OCI-LY3 (cell line): ENCODE measurements at regions not wholly inside any gene's neighbourhood (a gene's known extent, or its start where the extent isn't known, plus 50 kb on each side); places are given as distances from the start of the nearest gene placed in this dataset.

Experiments
- H2AFZ ChIP-seq: fragments of 200-600, 300-600 bp; shearing (Covaris generic); 2 replicates; pipeline ENCODE4 v1.6.0; 2014; ENCODE audit warnings: antibody characterized with exemption, low read depth, low read length
- H3K27ac ChIP-seq: fragments of 200-600, 300-600 bp; sonication (generic); 2 replicates; pipeline ENCODE4 v1.5.1; 2014; ENCODE audit warnings: mild to moderate bottlenecking, low read length, moderate library complexity, mixed read lengths
- H3K27me3 ChIP-seq: fragments of 200-600, 300-600 bp; sonication (generic); 2 replicates; pipeline ENCODE4 v1.6.1; 2014; ENCODE audit warnings: low read depth, low read length, mixed read lengths
- H3K36me3 ChIP-seq: fragments of 200-600, 300-600 bp; sonication (generic); replicated peaks from 2 replicates; pipeline ENCODE3; 2014; ENCODE audit warnings: low read depth, low read length, mixed read lengths
- H3K4me1 ChIP-seq: fragments of 300-600, 200-600 bp; sonication (generic); 2 replicates; pipeline ENCODE4 v1.6.1; 2014; ENCODE audit warnings: low read length, mixed read lengths
- H3K4me2 ChIP-seq: fragments of 200-600, 300-600 bp; sonication (generic); 2 replicates; pipeline ENCODE4 v1.6.1; 2014; ENCODE audit warnings: low read length, mixed read lengths
- H3K4me3 ChIP-seq: fragments of 300-600, 200-600 bp; sonication (generic); 2 replicates; pipeline ENCODE4 v1.5.1; 2014; ENCODE audit warnings: antibody characterized with exemption, mild to moderate bottlenecking, low read length, moderate library complexity
- H3K79me2 ChIP-seq: fragments of 300-600, 200-600 bp; shearing (Covaris generic); 2 replicates; pipeline ENCODE4 v1.6.1; 2014; ENCODE audit warnings: mild to moderate bottlenecking, low read length, mixed read lengths
- H3K9ac ChIP-seq: fragments of 300-600, 200-600 bp; shearing (Covaris generic); 2 replicates; pipeline ENCODE4 v1.6.0; 2014; ENCODE audit warnings: mild to moderate bottlenecking, low read length, moderate library complexity
- H3K9me3 ChIP-seq: fragments of 200-600, 300-600 bp; shearing (Covaris generic); 2 replicates; pipeline ENCODE4 v1.6.1; 2014; ENCODE audit warnings: low read length, mixed read lengths; ENCODE audit not compliant: insufficient read depth
- H4K20me1 ChIP-seq: fragments of 200-600, 300-600 bp; sonication (generic); 2 replicates; pipeline ENCODE4 v1.6.1; 2016; ENCODE audit warnings: low read length, mixed read lengths; ENCODE audit not compliant: insufficient read depth
- EZH2phosphoT487 ChIP-seq: fragments of 200-600 bp; shearing (Covaris generic); IDR thresholded peaks from 2 replicates; pipeline ENCODE4 v1.6.1; 2018; ENCODE audit warnings: antibody characterized with exemption, mixed run types, low read depth
- TF ChIP-seq, protein P1 (sequence below): fragments of 200-600, 300-600 bp; sonication (generic); IDR thresholded peaks from 2 replicates; pipeline ENCODE4 v1.5.1; 2014; ENCODE audit warnings: antibody characterized with exemption, low read length, low read depth

DNA sequence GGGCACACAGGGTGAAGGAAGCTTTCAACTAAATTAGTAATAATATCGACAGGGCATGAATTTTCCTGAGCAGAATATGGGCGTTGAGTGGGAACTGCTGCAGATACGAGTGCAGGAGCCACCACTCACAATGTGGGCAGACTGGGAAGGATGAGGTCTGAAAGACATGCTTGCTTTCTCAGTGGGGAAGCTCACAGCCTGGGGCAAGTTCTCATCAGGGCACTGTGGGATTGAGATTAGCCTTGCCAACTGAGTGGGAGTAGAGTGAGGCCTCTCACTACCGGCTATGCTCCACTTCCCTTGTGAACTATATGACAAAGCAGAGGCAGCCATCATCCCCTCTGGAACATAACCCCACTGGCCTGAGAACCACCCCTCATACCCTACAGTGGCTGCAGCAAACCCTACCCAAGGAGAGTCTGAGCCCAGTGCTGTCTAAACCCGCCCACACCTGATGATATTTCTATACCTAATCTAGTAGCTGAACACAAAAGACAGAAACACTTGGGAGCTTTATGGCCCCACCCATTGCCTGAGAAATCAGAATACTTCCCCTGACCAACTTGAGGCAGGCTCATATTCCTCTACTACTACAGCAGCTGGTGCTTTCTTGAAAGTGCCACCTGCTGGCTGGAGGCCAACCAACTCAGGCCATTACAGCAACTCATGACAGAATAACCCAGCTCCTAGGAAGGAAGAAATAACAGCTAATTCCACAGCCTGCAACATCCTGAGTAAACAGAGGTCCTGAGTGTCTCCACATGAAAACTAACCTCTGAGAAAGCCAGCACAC, 173.7 kb upstream of the SPEF2 start:
- H3K79me2 ChIP-seq: no peaks in the 10 kb centered on the region
- H4K20me1 ChIP-seq: no peaks in the 10 kb centered on the region
- H3K9me3 ChIP-seq: no peaks in the 10 kb centered on the region
- H2AFZ ChIP-seq: no peak overlapping the region
- H3K27me3 ChIP-seq: no peaks in the 10 kb centered on the region
- TF ChIP-seq, protein P1, sequence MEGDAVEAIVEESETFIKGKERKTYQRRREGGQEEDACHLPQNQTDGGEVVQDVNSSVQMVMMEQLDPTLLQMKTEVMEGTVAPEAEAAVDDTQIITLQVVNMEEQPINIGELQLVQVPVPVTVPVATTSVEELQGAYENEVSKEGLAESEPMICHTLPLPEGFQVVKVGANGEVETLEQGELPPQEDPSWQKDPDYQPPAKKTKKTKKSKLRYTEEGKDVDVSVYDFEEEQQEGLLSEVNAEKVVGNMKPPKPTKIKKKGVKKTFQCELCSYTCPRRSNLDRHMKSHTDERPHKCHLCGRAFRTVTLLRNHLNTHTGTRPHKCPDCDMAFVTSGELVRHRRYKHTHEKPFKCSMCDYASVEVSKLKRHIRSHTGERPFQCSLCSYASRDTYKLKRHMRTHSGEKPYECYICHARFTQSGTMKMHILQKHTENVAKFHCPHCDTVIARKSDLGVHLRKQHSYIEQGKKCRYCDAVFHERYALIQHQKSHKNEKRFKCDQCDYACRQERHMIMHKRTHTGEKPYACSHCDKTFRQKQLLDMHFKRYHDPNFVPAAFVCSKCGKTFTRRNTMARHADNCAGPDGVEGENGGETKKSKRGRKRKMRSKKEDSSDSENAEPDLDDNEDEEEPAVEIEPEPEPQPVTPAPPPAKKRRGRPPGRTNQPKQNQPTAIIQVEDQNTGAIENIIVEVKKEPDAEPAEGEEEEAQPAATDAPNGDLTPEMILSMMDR: no peak
- TF ChIP-seq EZH2phosphoT487: no peak
- H3K4me3 ChIP-seq: no peak overlapping the region
- no peaks in the 10 kb centered on the region for H3K4me1 ChIP-seq
- no peak overlapping the region for H3K27ac ChIP-seq
- no peak overlapping the region for H3K4me2 ChIP-seq
- no peak overlapping the region for H3K9ac ChIP-seq
- H3K36me3 ChIP-seq: no peaks in the 10 kb centered on the region

DNA sequence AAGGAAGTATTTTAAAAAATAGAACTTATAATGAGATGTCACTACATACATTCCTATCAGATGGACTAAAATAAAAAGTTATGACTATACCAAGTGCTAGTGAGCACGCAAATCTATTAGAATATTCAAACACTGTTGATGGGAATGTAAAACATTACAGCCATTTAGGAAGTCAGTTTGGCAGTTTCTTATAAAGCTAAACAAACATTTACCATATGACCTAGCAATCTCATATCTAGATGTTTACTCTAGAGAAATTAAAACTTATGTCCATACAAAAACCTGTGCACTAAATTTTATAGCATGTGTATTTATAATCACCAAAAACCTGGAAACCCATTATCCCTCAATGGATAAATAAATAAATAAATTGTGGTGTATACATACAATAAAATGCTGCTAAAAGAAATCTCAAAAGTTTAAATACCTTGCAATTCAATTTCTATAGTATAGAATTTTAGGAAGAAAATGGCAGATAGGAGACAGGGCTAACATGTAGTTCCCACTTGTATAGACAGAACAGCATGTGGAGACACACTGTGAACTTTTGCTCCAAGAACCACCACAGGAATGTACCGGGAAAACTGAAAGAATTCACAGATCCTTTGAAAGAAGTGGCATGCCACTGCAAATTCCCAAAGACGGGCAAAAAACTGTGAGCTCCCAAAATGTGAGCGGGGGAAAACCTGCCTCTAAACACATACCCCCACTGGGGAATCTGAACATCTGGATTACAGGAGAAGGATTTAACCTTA, 174.6 kb upstream of the SPEF2 start:
- Histone ChIP-seq H3K4me2 (no peak overlapping the region), H3K36me3 (no peaks in the 10 kb centered on the region), H3K79me2 (no peaks in the 10 kb centered on the region), H3K4me1 (no peaks in the 10 kb centered on the region), H3K9me3 (no peaks in the 10 kb centered on the region), H3K27ac (no peak overlapping the region), H3K4me3 (no peak overlapping the region), H3K27me3 (no peaks in the 10 kb centered on the region), H2AFZ (no peak overlapping the region), H4K20me1 (no peaks in the 10 kb centered on the region), H3K9ac (no peak overlapping the region)
- no peak for TF ChIP-seq EZH2phosphoT487
- TF ChIP-seq, protein P1: no peak

DNA sequence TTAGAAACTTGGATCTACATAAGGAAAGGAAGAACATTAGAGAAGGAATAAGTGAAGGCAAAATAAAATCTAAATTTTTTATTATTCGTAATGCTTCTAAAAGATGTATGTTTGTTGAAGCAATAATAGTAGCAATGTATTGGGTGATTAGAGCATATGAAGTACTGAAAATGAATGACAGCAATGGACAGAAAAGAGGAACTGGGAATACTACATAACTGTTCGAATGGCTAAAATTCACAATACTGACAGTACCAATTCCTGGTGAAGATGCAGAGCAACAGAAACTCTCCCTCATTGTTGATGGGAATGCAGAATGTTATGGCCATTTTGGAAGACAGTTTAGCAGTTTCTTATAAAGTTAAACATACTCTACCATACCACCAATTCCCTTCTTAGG, 177.3 kb upstream of the SPEF2 start:
- no peaks in the 10 kb centered on the region for H3K79me2 ChIP-seq
- peaks cover 6% of the 10 kb centered on the region for H3K4me1 ChIP-seq
- no peaks in the 10 kb centered on the region for H3K27me3 ChIP-seq
- no peaks in the 10 kb centered on the region for H3K9me3 ChIP-seq
- H3K9ac ChIP-seq: no peak overlapping the region
- TF ChIP-seq, protein P1: no peak
- TF ChIP-seq EZH2phosphoT487: no peak
- no peaks in the 10 kb centered on the region for H3K36me3 ChIP-seq
- no peak overlapping the region for H3K4me2 ChIP-seq
- no peak overlapping the region for H3K4me3 ChIP-seq
- H4K20me1 ChIP-seq: no peaks in the 10 kb centered on the region
- H2AFZ ChIP-seq: no peak overlapping the region
- no peak overlapping the region for H3K27ac ChIP-seq

DNA sequence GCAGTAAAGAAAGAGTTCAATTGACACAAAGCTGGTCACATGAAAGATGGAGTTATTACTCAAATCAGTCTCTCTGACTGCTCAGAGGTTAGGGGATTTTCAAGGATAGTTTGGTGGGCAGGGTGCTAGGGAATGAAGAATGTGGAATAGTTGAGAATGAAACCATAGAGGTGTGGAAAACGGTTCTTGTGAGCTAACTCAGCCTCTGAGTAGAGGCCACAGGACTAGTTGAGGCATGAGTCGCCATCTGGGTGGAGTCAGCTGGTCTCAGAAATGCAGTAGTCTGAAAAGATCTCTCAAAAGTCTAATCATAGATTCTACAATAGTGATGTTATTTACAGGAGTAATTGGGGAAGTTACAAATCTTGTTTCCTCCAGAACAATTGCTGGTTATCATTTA, 178.9 kb upstream of the SPEF2 start:
- TF ChIP-seq EZH2phosphoT487: no peak
- TF ChIP-seq, protein P1: no peak

More for the DNA sequence above, 178.9 kb upstream of the SPEF2 start:
- H3K4me2 ChIP-seq: no peak overlapping the region
- H3K9ac ChIP-seq: no peak overlapping the region
- no peaks in the 10 kb centered on the region for H3K9me3 ChIP-seq
- H4K20me1 ChIP-seq: no peaks in the 10 kb centered on the region
- H3K36me3 ChIP-seq: no peaks in the 10 kb centered on the region
- peaks cover 6% of the 10 kb centered on the region for H3K4me1 ChIP-seq
- H3K27me3 ChIP-seq: no peaks in the 10 kb centered on the region
- H3K27ac ChIP-seq: no peak overlapping the region
- no peak overlapping the region for H2AFZ ChIP-seq
- no peaks in the 10 kb centered on the region for H3K79me2 ChIP-seq
- no peak overlapping the region for H3K4me3 ChIP-seq
